Activated CD4-positive, alpha-beta T cell treated with anti-CD3 and anti-CD28 coated beads, Interleukin-10, Interleukin-2, amounts not matched to agents 100 ng/mL and 50 ng/mL, durations not matched to agents 16 hours and 8 hours (primary cell): ENCODE measurements at regions not wholly inside any gene's neighbourhood (a gene's known extent, or its start where the extent isn't known, plus 50 kb on each side); places are given as distances from the start of the nearest gene placed in this dataset.

Experiments
- DNase-seq: peaks from one replicate; pipeline ENCODE4 v3.0.0-alpha.2; 2020

DNA sequence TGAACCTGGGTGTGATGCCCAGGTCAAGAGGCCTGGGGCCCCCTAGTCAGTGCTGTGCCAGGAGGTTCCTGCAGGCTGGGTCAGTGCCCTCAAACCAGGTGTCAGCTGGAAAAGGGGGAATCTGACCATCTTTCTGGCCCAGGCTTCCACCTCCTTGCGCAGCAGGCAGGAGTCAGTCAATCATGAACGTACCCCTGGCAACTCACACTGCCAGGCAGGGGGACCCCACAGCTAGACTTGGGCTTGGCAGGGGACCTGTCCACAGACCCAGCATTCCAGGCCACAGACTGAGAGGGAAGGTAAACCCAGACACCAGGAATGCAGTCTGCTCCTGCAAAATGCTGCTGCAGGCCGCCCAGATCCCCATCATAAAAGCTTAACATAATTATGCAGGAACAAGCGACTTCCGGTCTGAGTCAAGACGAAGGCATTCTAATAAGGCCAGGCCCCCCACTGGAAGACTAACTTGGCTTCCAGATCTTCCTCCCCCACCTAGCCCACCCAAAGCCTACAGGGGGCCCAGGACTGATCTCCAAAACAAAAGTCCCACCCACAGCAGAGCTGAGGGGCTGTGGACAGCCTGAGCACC, 156.3 kb downstream of the BCOR start:
- DNase-seq, result no peak

DNA sequence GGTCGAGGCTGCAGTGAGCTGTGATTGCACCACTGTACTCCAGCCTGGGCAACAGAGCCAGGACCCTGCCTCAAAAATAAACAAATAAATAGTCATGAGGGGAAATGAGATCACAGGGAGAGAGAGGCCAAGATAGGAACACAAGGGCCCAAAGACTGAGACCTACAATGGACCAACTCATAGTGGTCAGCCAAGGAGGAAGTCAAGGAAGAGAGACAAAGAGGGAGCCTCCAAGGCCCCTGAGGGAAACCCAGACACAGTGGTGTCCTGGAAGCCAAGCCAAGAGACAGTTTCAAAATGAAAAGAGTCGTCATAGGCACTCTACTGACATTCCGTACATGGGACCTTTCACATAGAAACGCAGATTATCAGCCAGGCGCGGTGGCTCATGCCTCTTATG, 153.3 kb downstream of the BCOR start:
- DNase-seq, result no peak

- DNase-seq, result no peak
These were observed 152.0 kb downstream of the BCOR start for GRCh38 chrX:39945709-39946108.

DNA sequence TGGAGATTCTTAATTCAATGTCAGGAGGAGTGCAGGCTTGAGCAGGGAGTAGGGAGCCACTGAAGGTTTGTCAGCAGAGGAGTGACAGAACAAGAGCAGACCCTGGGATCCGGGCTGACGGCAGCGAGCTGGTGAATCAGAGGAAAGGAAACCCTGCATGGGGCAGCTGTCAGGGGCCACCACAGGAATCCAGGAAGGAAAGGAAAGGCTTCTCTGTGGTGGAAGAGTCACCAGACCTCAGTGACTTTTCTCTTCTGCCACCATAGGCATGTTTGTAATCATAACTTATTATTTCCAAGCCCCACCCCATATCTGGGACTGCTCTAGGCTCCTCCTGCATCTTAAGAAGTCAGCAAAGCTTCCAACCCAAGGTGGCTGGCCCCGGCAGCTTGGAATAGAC, 150.9 kb downstream of the BCOR start:
- no peak for DNase-seq

- DNase-seq, result no peak
These were observed 149.2 kb downstream of the BCOR start for GRCh38 chrX:39948582-39948981.

DNA sequence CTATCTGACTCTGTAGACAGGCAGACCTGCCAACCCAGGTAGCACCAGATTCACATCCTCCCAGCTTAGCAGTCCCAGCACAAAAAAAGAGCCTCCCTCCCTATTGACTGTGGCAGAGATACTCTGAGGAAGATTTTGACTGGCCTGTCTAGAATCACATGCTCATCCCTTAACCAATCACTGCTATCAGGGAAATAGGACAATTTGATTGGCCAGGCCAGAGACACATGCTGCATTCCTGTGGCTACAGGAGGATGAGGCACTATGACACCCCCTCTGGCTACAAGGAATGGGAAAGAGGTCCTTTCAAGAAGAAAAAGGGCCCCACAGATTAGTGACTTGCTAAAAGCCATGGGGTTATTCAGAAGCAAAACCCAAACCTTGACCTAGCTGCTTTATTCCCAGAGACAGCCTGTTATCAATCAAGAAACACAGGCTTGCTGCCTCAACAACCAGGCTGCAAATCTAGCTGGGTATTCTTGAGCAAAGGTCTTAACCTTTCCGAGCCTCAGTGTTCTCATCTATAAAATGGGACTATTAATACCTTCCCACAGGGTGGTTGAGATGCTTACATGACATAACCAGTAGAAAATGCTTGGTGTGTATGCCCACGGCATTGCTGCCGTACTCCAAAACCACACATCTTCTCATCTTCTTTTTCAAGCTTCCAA, 147.6 kb downstream of the BCOR start:
- no peak for DNase-seq

- DNase-seq, result no peak
These were observed 144.8 kb downstream of the BCOR start for GRCh38 chrX:39952989-39953388.

DNA sequence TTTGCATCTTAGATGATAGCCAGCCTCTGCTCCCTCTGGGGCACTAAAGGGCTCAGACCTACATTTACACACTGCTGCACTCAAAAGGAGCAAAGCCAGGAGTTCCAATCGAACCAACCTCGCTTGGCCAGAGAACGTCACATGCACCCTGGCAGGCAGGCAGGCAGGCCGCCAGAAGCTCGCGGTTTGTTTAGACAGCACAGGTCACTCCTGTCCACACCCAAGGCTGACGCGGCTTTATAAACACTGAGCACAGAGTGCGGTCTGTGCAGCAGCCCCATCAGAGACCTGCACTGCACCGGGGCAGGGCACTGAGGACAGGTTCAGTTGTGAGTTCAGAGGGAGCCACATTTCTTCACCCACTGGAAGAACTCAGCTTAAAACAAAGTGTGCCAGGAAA, 143.9 kb downstream of the BCOR start:
- DNase-seq, result no peak

GRCh38 chrX:39954851-39955250, 142.9 kb downstream of the BCOR start:
- DNase-seq, result no peak

DNA sequence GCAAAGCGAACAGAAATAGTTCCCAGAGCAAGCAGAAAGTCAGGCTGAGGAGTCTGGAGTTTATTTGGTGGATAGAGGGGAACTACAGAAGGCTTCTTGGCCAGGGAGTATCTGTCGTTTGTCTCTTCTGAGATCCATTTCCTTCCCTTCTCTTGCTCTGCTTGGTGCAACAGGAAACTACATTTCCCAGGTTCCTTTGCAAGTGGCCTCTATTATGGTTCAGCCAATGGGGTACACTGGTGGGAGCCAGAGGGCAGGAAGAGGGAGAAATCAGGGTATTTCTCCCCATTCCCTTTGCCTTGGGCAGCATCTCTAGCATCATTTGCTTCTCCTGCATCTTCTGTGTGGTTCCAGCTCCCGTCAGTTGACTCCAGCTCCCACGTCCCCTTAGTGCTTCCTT, 142.1 kb downstream of the BCOR start:
- DNase-seq, result peak; percentile 33

- no peak for DNase-seq
These were observed 140.9 kb downstream of the BCOR start for GRCh38 chrX:39956803-39957394.

- no peak for DNase-seq
These were observed 139.8 kb downstream of the BCOR start for GRCh38 chrX:39957816-39958566.

- DNase-seq, result no peak
These were observed 138.9 kb downstream of the BCOR start for GRCh38 chrX:39958850-39959249.

- no peak for DNase-seq
These were observed 137.5 kb downstream of the BCOR start for GRCh38 chrX:39960219-39960618.

DNA sequence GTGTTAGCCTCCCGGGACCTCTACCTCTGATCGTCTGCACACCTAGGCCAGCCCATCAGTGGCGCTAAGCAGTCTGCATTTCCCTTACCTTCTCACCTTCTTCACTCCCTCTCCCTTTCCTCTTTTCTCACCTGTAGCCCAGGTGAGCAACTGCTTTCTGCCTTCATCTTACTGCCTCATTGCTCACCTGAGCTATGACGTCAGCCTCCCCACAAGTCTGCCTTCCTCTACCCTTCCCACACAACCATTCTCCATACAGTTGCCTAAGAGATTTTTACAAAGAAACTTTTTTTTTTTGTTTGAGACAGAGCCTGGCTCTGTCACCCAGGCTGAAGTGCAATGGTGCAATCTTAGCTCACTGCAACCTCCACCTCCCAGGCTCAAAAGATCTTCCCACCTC, 136.3 kb downstream of the BCOR start:
- no peak for DNase-seq

DNA sequence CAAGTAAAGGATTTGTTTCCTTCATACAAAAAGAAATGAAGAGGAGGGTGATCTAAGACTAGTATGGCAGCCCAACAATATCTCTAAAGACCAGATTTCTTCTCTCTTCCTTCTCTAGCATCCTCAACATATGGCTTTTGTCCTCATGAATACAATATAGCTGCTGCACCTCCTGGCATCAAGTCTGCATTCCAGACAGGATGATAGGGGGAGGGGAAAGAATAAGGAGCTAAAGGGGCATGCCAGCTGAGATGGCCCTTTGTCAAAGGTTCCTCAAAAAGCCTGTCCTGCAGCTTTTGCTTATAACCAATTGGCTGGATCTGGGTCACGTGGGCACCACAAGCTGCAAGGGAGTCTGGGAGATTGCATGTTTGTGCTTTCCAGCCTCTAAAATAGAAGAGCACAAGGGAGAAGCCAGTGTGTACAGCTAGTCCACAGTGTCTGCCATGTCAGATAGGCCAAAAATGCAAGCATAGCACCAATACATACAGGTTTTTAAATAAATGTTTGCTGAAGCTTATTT, 132.6 kb downstream of the BCOR start:
- DNase-seq, result no peak

- no peak for DNase-seq
These were observed 131.6 kb downstream of the BCOR start for GRCh38 chrX:39966176-39966575.

DNA sequence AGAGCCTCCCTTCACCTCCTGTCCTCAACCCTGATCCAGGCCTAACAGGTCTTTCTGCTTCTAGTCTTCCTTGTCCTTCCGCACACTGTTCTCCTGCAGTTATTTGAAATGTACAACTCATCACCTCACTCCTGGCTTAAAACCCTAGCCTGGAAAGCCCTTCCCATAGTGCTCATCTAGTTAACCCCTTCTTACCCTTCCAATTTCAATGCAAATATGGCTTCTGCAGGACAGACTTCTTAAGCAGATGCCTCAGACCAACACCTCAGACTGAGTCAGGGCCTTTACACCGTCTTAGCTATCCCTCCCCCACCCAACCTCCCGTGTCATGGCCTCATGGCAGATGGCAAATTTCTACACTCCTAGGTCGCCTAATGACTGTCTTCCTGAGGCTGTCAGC, 130.4 kb downstream of the BCOR start:
- peak; percentile 49 for DNase-seq

- peak; percentile 23 for DNase-seq
These were observed 128.5 kb downstream of the BCOR start for GRCh38 chrX:39969099-39969818.

DNA sequence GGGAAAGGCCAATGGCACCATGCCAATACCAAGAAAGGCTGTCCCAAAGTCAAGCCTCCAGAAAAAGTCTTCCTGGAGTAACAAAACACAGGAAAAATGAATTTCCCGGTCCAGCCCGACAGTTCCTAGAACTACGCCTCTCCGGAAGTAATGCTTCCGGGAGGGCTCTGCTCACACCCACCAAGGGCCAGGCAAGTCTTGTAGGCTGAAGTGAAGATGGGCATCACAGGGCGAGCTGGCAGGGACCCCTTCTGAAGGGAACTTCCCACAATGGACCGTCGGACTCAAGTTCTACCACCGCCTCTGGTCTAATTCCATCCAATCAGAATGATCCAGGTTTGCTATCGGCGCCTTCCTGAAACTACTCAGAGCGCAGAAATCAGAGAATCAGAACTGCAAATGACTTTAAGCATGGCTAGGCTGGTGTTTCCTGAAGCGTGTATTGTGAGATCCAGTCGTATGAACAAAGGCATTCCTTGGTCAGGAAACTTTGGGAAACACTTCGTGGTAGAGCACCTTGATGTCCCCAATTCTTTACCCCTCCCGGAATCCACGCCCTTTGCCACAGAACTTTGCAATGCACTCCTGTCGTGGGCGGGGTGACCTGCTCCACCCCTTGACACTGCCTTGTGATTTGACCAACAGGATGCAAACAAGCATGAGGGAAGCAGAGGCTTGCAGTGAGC, 127.8 kb downstream of the BCOR start:
- no peak for DNase-seq

DNA sequence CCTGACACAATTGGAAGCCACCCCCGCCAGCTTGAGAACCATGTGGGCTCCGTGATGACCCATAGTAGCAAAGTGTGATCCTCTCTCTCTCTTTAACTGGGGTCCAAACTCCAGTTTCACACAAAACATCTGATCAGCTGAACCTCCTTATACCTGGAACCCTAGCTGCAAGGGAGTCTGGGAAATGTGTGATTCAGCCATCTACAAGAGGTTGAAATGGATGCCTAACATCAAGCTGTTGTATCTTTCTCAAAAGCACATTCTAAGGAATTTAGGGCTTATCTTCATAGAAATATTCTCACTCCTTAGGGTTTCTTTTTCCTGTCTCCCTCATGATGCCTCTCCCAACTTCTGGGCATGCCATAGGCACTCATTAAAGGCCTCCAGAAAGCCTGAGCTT, 126.0 kb downstream of the BCOR start:
- no peak for DNase-seq

DNA sequence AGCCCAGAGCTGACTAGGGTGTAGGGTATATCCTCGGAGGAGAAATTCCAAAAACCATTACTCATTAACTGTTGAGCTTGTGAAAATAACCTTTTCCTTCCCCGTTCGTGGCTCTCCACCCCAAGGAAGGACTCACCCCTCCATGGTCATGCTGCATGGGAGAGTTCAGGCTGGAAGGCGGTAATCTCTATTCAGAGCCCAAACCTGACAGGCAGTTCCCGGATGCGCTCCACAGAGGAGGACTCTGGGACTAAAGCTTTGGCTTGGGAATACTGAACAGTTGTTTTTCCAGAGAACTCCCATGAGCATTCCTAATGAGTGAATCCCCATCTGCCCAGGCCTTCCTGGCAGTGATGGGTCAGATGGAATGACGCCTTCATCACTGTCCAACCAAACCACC, 125.4 kb downstream of the BCOR start:
- DNase-seq, result no peak
